ENCODE measurements at regions not wholly inside any gene's neighbourhood (a gene's known extent, or its start where the extent isn't known, plus 50 kb on each side); places are given as distances from the start of the nearest gene placed in this dataset.

DNA sequence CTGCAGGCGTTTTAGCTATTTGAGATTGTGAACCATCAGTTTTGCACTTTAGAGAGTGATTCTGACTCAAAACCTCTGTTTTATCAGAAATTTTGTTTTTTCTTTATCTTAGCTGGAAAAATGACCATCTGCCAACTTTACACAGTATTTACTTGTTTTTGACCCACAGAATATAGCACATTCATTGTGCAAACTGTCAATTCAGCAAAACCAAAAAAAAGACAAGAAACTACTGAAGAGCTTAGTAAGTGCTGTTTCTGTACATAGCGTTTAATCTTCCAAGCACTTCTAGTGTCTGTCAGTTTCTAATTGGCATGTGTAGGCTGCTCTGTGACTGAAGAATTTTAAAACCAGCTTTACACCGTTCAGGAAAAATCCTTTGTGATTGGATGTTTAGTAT is 76.0 kb upstream of the VANGL1 start:
- DNase-seq (ENCODE audit: low spot score) (no peak), FAIRE-seq (no peak), ATAC-seq (no peak)
- ChIA-PET POLR2A (no interaction called here), CTCF (ENCODE audit: low intra/inter-chr PET ratio, low total read pairs) (no interaction called here)
- in situ Hi-C loops (cut with HindIII; ENCODE audit: extremely low pct_ligation_motif_present, low pct_unique_long_range_greater_than_20kb) (no loop called here), intact Hi-C loops (cut with micrococcal nuclease; ENCODE audit: unreplicated experiment) (no loop called here)
- no TSS peak for BruUV-seq (replicated peaks)
- Histone ChIP-seq H3K9me3 (ENCODE audit: low read length) (peaks cover 10% of the 10 kb centered on the region), H3K9ac (ENCODE audit: insufficient read depth, low read depth, low read length) (no peak overlapping the region), H3K27ac (ENCODE audit: extremely low read length, insufficient read depth, low read length) (no peak overlapping the region), H3K4me1 (ENCODE audit: insufficient read depth, low read length) (no peaks in the 10 kb centered on the region), H4K20me1 (ENCODE audit: insufficient read depth, low read length) (no peaks in the 10 kb centered on the region), H3K36me3 (replicated peaks in 1 of 2; ENCODE audit: control insufficient read depth in 1 of 2, insufficient read depth in 2 of 2, low read length in 2 of 2) (no peaks in the 10 kb centered on the region), H3K4me3 (replicated peaks in 1 of 3; ENCODE audit: insufficient read depth in 1 of 3, low read depth in 2 of 3, low read length in 3 of 3) (no peak overlapping the region), H2AFZ (ENCODE audit: low read length) (no peak overlapping the region), H3K27me3 (ENCODE audit: control insufficient read depth in 1 of 2, insufficient read depth in 2 of 2, low read length in 2 of 2) (peaks cover 0 to 7% of the 10 kb centered on the region in 2 experiments; a peak in 2 of 5 replicates), H3K4me2 (ENCODE audit: low read depth, low read length) (no peak overlapping the region), H3K79me2 (ENCODE audit: insufficient read depth, low read length) (no peaks in the 10 kb centered on the region)
- WGBS (ENCODE audit: low lambda C conversion rate), result 19% methylated on average over 3 of the region's 3 CpGs
- TF ChIP-seq MAFK (conservative IDR thresholded peaks at IDR 0.05 in 1 of 2, IDR thresholded peaks at IDR 0.05 in 1 of 2; ENCODE audit: low read length in 2 of 2), result peak; percentile 66 to 85
- TF ChIP-seq SIN3A (IDR thresholded peaks at IDR 0.05; ENCODE audit: borderline replicate concordance, low read depth, low read length), result no peak
- TF ChIP-seq, protein P1, sequence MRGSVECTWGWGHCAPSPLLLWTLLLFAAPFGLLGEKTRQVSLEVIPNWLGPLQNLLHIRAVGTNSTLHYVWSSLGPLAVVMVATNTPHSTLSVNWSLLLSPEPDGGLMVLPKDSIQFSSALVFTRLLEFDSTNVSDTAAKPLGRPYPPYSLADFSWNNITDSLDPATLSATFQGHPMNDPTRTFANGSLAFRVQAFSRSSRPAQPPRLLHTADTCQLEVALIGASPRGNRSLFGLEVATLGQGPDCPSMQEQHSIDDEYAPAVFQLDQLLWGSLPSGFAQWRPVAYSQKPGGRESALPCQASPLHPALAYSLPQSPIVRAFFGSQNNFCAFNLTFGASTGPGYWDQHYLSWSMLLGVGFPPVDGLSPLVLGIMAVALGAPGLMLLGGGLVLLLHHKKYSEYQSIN (CRISPR knock-in tag; IDR thresholded peaks at IDR 0.05; ENCODE audit: borderline replicate concordance), result no peak
- TF ChIP-seq, protein P2, sequence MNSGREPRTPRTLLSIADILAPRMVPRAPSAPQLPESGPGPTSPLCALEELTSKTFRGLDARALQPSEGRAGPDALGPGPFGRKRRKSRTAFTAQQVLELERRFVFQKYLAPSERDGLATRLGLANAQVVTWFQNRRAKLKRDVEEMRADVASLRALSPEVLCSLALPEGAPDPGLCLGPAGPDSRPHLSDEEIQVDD (CRISPR knock-in tag; IDR thresholded peaks at IDR 0.05; ENCODE audit: borderline replicate concordance), result no peak
- TF ChIP-seq, protein P3, sequence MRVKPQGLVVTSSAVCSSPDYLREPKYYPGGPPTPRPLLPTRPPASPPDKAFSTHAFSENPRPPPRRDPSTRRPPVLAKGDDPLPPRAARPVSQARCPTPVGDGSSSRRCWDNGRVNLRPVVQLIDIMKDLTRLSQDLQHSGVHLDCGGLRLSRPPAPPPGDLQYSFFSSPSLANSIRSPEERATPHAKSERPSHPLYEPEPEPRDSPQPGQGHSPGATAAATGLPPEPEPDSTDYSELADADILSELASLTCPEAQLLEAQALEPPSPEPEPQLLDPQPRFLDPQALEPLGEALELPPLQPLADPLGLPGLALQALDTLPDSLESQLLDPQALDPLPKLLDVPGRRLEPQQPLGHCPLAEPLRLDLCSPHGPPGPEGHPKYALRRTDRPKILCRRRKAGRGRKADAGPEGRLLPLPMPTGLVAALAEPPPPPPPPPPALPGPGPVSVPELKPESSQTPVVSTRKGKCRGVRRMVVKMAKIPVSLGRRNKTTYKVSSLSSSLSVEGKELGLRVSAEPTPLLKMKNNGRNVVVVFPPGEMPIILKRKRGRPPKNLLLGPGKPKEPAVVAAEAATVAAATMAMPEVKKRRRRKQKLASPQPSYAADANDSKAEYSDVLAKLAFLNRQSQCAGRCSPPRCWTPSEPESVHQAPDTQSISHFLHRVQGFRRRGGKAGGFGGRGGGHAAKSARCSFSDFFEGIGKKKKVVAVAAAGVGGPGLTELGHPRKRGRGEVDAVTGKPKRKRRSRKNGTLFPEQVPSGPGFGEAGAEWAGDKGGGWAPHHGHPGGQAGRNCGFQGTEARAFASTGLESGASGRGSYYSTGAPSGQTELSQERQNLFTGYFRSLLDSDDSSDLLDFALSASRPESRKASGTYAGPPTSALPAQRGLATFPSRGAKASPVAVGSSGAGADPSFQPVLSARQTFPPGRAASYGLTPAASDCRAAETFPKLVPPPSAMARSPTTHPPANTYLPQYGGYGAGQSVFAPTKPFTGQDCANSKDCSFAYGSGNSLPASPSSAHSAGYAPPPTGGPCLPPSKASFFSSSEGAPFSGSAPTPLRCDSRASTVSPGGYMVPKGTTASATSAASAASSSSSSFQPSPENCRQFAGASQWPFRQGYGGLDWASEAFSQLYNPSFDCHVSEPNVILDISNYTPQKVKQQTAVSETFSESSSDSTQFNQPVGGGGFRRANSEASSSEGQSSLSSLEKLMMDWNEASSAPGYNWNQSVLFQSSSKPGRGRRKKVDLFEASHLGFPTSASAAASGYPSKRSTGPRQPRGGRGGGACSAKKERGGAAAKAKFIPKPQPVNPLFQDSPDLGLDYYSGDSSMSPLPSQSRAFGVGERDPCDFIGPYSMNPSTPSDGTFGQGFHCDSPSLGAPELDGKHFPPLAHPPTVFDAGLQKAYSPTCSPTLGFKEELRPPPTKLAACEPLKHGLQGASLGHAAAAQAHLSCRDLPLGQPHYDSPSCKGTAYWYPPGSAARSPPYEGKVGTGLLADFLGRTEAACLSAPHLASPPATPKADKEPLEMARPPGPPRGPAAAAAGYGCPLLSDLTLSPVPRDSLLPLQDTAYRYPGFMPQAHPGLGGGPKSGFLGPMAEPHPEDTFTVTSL (CRISPR knock-in tag; IDR thresholded peaks at IDR 0.05; ENCODE audit: borderline replicate concordance), result no peak
- TF ChIP-seq PAX8 (CRISPR knock-in tag; IDR thresholded peaks at IDR 0.05; ENCODE audit: borderline replicate concordance), result no peak
- TF ChIP-seq CBX2 (IDR thresholded peaks at IDR 0.05; ENCODE audit: low read depth, low read length), result no peak
- no peak for TF ChIP-seq CBX2 (CRISPR knock-in tag; IDR thresholded peaks at IDR 0.05; ENCODE audit: low read depth)
- TF ChIP-seq ZNF101 (CRISPR knock-in tag; IDR thresholded peaks at IDR 0.05; ENCODE audit: borderline replicate concordance, low read depth), result no peak
- peak; percentile 81 for TF ChIP-seq MAFF (IDR thresholded peaks at IDR 0.05; ENCODE audit: low read depth, low read length)
- no peak for TF ChIP-seq HMG20B (CRISPR knock-in tag; conservative IDR thresholded peaks at IDR 0.05)
- no peak for TF ChIP-seq ZMAT3 (CRISPR knock-in tag; conservative IDR thresholded peaks at IDR 0.05)

Data from HepG2 (cell line).